Jurkat, Clone E6-1 (cell line): ENCODE measurements at regions not wholly inside any gene's neighbourhood (a gene's known extent, or its start where the extent isn't known, plus 50 kb on each side); places are given as distances from the start of the nearest gene placed in this dataset.
A peak's percentile ranks its signal among the peaks of the same experiment; 100 is the strongest.

Source experiments
- DNase-seq: peaks from one replicate; pipeline ENCODE4 v3.0.0-alpha.2; 2011; ENCODE audit warnings: low read depth, low spot score
- H3K4me3 ChIP-seq: 2 replicates; pipeline ENCODE4 v1.5.1; 2011; ENCODE audit warnings: mild to moderate bottlenecking, low read length, control low read depth, moderate library complexity

GRCh38 chr1:235013512-235013911 lies 115.1 kb downstream of the TOMM20 start:
- H3K4me3 ChIP-seq = no peak overlapping the region
- no peak for DNase-seq

GRCh38 chr1:235012436-235013210 lies 116.0 kb downstream of the TOMM20 start:
- H3K4me3 ChIP-seq = peak overlapping the region; percentile 18
- no peak for DNase-seq

GRCh38 chr1:235011599-235012435 lies 116.8 kb downstream of the TOMM20 start:
- H3K4me3 ChIP-seq = peak overlapping the region; percentile 48
- peak; percentile 97 for DNase-seq

- no peak for DNase-seq
- peak overlapping the region; percentile 48 for H3K4me3 ChIP-seq
Observed at GRCh38 chr1:235011064-235011598, 117.5 kb downstream of the TOMM20 start.

GRCh38 chr1:235009561-235010306 lies 118.9 kb downstream of the TOMM20 start:
- no peak for DNase-seq
- no peak overlapping the region for H3K4me3 ChIP-seq

GRCh38 chr1:235009074-235009473 lies 119.6 kb downstream of the TOMM20 start:
- no peak overlapping the region for H3K4me3 ChIP-seq
- DNase-seq = no peak

GRCh38 chr1:235008239-235008638 lies 120.4 kb downstream of the TOMM20 start:
- no peak for DNase-seq
- no peak overlapping the region for H3K4me3 ChIP-seq

GRCh38 chr1:235006816-235007215 lies 121.8 kb downstream of the TOMM20 start:
- no peak overlapping the region for H3K4me3 ChIP-seq
- DNase-seq = no peak

GRCh38 chr1:235006132-235006721 lies 122.4 kb downstream of the TOMM20 start:
- no peak overlapping the region for H3K4me3 ChIP-seq
- no peak for DNase-seq

GRCh38 chr1:235004840-235005391 lies 123.7 kb downstream of the TOMM20 start:
- no peak for DNase-seq
- H3K4me3 ChIP-seq = no peak overlapping the region

GRCh38 chr1:235004276-235004675 lies 124.4 kb downstream of the TOMM20 start:
- H3K4me3 ChIP-seq = no peak overlapping the region
- DNase-seq = no peak

GRCh38 chr1:235002706-235003300 lies 125.8 kb downstream of the TOMM20 start:
- DNase-seq = no peak
- H3K4me3 ChIP-seq = no peak overlapping the region

GRCh38 chr1:234999513-234999940 lies 129.1 kb downstream of the TOMM20 start:
- H3K4me3 ChIP-seq = no peak overlapping the region
- DNase-seq = no peak

- no peak for DNase-seq
- H3K4me3 ChIP-seq = no peak overlapping the region
Observed at GRCh38 chr1:234997896-234998741, 130.5 kb downstream of the TOMM20 start.

GRCh38 chr1:234997201-234997895 lies 131.3 kb downstream of the TOMM20 start:
- no peak overlapping the region for H3K4me3 ChIP-seq
- DNase-seq = no peak

- no peak overlapping the region for H3K4me3 ChIP-seq
- DNase-seq = no peak
Observed at GRCh38 chr1:234996245-234996757, 132.3 kb downstream of the TOMM20 start.
